Stimulated activated naive B cell treated with anti-CD40 and anti-IgM and Interleukin-4, amounts not matched to agents 10 μg/mL and 1 μg/mL and 100 μg/mL, for 72 hours (primary cell): ENCODE measurements at regions not wholly inside any gene's neighbourhood (a gene's known extent, or its start where the extent isn't known, plus 50 kb on each side); places are given as distances from the start of the nearest gene placed in this dataset.
A peak's percentile ranks its signal among the peaks of the same experiment; 100 is the strongest.
"Not testable (repeated sequence)": the region's sequence is repeated elsewhere in the genome, so short reads cannot be mapped to it uniquely, and the experiment has no call there.

ENCODE experiments used
- ATAC-seq, 2 donors: fragments of 150-1000 bp; cut with Tn5 transposase; replicated peaks; 2 replicates each; pipeline ENCODE4 v1.10.0; 2021; ENCODE audit warnings: moderate library complexity in 1 of 2
- DNase-seq: peaks from one replicate; pipeline ENCODE4 v3.0.0; 2021
- H3K27ac Mint-ChIP-seq: one replicate; pipeline ENCODE4 v1.8.0; 2022; ENCODE audit warnings: mild to moderate bottlenecking, mixed read lengths
- H3K27me3 Mint-ChIP-seq, 2 donors: one replicate each; pipeline ENCODE4 v1.8.0; 2022; ENCODE audit warnings: mixed read lengths in 2 of 2
- H3K36me3 Mint-ChIP-seq, 2 donors: one replicate each; pipeline ENCODE4 v1.8.0; 2022; ENCODE audit warnings: mixed read lengths in 2 of 2, mild to moderate bottlenecking in 1 of 2
- H3K4me1 Mint-ChIP-seq, 2 donors: one replicate each; pipeline ENCODE4 v1.8.0; 2022; ENCODE audit warnings: mixed read lengths in 2 of 2, mild to moderate bottlenecking in 1 of 2
- H3K4me3 Mint-ChIP-seq, 2 donors: one replicate each; pipeline ENCODE4 v1.8.0; 2022; ENCODE audit warnings: mild to moderate bottlenecking in 2 of 2, mixed read lengths in 2 of 2, moderate library complexity in 1 of 2
- H3K9me3 Mint-ChIP-seq, 2 donors: one replicate each; pipeline ENCODE4 v1.8.0; 2022; ENCODE audit warnings: mixed read lengths in 2 of 2, mild to moderate bottlenecking in 1 of 2

- peak in 1 of 2 donors; percentile 38 for ATAC-seq
- no peaks in the 10 kb centered on the region for H3K9me3 Mint-ChIP-seq
- H3K4me1 Mint-ChIP-seq = peaks cover 0 to 10% of the 10 kb centered on the region in 2 donors
- no peak overlapping the region for H3K27ac Mint-ChIP-seq
- no peak overlapping the region for H3K4me3 Mint-ChIP-seq
- H3K27me3 Mint-ChIP-seq = no peaks in the 10 kb centered on the region
- no peak for DNase-seq
- H3K36me3 Mint-ChIP-seq = no peaks in the 10 kb centered on the region
Observed at GRCh38 chr21:24628046-24628445, 979.2 kb downstream of the MRPL39 start.

DNA sequence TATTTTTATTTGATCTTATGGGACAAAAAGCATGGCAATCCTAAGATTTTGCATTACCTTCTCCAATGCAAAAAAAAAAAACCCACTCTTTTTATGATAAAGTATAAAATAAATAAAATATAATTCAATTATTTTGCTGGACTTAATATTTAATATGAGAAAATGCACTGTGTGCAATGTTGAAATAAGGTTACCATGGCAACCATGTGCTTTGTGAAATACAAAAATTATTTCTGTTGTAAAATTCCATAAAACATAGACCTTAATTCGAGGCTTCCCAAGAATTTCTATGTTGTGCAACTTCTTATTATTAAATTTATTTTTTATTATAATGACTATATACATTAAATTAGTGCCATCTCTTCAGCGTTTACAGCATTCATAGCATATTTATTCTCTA lies 989.5 kb downstream of the MRPL39 start:
- H3K27ac Mint-ChIP-seq = no peak overlapping the region
- H3K4me1 Mint-ChIP-seq = no peaks in the 10 kb centered on the region

DNA sequence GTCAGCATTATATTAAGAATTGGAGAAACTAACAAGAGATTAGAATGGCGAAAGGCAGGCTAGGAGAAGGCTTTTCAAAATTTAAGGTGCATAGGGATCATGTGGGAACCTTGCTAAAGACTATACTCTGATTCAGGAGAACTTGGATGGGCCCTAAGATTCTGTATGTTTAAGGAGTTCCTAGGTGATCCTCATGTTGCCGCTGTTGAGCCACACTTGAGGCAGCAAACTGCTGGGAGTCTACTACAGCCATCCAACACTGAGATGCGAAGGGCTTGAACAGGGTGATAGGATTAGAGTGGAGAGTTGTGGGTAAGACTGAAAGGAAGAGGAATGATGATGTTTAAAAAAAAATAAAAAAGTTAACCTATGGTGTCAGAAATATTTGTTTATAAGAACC lies 1013.2 kb downstream of the MRPL39 start:
- DNase-seq (no peak), ATAC-seq (no peak)
- no peak overlapping the region for H3K27ac Mint-ChIP-seq
- H3K9me3 Mint-ChIP-seq = peaks cover 0 to 2% of the 10 kb centered on the region in 2 donors
- no peak overlapping the region for H3K4me3 Mint-ChIP-seq
- no peaks in the 10 kb centered on the region for H3K4me1 Mint-ChIP-seq
- H3K27me3 Mint-ChIP-seq = no peaks in the 10 kb centered on the region
- H3K36me3 Mint-ChIP-seq = no peaks in the 10 kb centered on the region

More for the DNA sequence above, 989.5 kb downstream of the MRPL39 start:
- DNase-seq (no peak), ATAC-seq (no peak)
- peaks cover 7 to 8% of the 10 kb centered on the region in 2 donors for H3K9me3 Mint-ChIP-seq
- H3K4me3 Mint-ChIP-seq = no peak overlapping the region
- no peaks in the 10 kb centered on the region for H3K36me3 Mint-ChIP-seq
- H3K27me3 Mint-ChIP-seq = no peaks in the 10 kb centered on the region

- ATAC-seq (no peak), DNase-seq (no peak)
- H3K27ac Mint-ChIP-seq = no peak overlapping the region
Observed at GRCh38 chr21:24590261-24590660, 1017.0 kb downstream of the MRPL39 start.

DNA sequence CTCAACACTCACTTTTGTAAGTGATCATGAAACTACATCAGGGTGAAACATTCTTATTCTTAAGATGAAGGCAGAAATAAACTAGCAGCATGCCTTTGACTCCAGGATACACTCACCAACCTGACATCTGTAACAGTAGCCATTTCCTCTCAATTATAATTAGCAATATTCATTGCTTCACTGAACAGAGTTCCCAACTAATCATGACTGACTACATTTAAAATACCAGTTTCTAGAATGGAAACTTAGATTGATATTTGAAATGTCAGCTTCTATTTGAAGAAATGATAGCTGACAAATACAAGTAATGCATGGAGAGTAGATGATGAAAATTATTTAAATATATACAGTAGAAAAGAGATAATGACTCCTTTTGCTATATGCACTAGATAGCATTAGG lies 1023.8 kb downstream of the MRPL39 start:
- DNase-seq = no peak
- H3K36me3 Mint-ChIP-seq = no peaks in the 10 kb centered on the region
- no peak overlapping the region for H3K27ac Mint-ChIP-seq
- H3K27me3 Mint-ChIP-seq = no peaks in the 10 kb centered on the region
- no peak overlapping the region for H3K4me3 Mint-ChIP-seq
- H3K9me3 Mint-ChIP-seq = peaks cover 0 to 2% of the 10 kb centered on the region in 2 donors
- no peak for ATAC-seq
- H3K4me1 Mint-ChIP-seq = peaks cover 0 to 2% of the 10 kb centered on the region in 2 donors

More at GRCh38 chr21:24590261-24590660, 1017.0 kb downstream of the MRPL39 start:
- peaks cover 0 to 2% of the 10 kb centered on the region in 2 donors for H3K9me3 Mint-ChIP-seq
- no peak overlapping the region for H3K4me3 Mint-ChIP-seq
- no peaks in the 10 kb centered on the region for H3K4me1 Mint-ChIP-seq
- no peaks in the 10 kb centered on the region for H3K27me3 Mint-ChIP-seq
- H3K36me3 Mint-ChIP-seq = no peaks in the 10 kb centered on the region

- Mint-ChIP-seq H3K4me3 (no peak overlapping the region), H3K36me3 (no peaks in the 10 kb centered on the region), H3K27me3 (peaks cover 0 to 5% of the 10 kb centered on the region in 2 donors), H3K4me1 (no peaks in the 10 kb centered on the region), H3K9me3 (no peaks in the 10 kb centered on the region), H3K27ac (no peak overlapping the region)
- ATAC-seq = no peak
- no peak for DNase-seq
Observed at GRCh38 chr21:24577301-24577700, 1030.0 kb downstream of the MRPL39 start.

- Mint-ChIP-seq H3K36me3 (no peaks in the 10 kb centered on the region), H3K4me3 (no peak overlapping the region), H3K27me3 (no peaks in the 10 kb centered on the region), H3K27ac (no peak overlapping the region), H3K4me1 (no peaks in the 10 kb centered on the region), H3K9me3 (peaks cover 0 to 7% of the 10 kb centered on the region in 2 donors)
- DNase-seq (no peak), ATAC-seq (no peak)
Observed at GRCh38 chr21:24561291-24561690, 1046.0 kb downstream of the MRPL39 start.

GRCh38 chr21:24552491-24552890 lies 1054.8 kb downstream of the MRPL39 start:
- Mint-ChIP-seq H3K27me3 (peaks cover 6 to 7% of the 10 kb centered on the region in 2 donors), H3K27ac (no peak overlapping the region), H3K36me3 (no peaks in the 10 kb centered on the region), H3K4me3 (no peak overlapping the region), H3K9me3 (peaks cover 0 to 6% of the 10 kb centered on the region in 2 donors), H3K4me1 (no peaks in the 10 kb centered on the region)
- DNase-seq = no peak
- no peak for ATAC-seq

DNA sequence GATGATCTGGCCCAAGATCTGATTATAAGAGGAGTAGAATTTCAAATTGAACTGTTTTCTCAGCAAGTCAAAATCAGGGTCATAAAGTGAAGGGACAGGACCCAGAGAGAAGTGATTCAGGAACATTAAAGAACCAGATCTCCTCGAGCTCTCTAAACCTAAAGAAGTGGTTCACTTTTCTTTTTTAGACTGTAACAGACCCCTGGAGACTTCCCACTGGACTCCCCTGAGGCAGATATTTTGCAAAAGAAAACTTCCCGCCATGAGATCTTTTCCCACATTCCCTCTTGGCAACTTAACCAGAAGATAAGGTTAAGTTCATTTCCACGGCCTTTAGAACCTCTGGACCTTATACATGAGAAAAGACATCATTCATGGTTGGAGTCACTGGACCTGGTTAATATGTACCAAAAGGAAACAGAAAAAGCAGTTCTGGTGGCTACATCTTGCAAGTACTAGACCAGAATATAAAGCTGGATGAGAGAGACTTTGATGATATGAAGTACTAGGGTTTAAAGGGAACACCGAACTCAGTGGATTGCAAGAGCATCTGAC lies 1061.4 kb downstream of the MRPL39 start:
- no peaks in the 10 kb centered on the region for H3K36me3 Mint-ChIP-seq
- DNase-seq (no peak), ATAC-seq (no peak)
- H3K9me3 Mint-ChIP-seq = no peaks in the 10 kb centered on the region
- no peaks in the 10 kb centered on the region for H3K27me3 Mint-ChIP-seq
- H3K4me1 Mint-ChIP-seq = no peaks in the 10 kb centered on the region
- H3K4me3 Mint-ChIP-seq = no peak overlapping the region
- H3K27ac Mint-ChIP-seq = no peak overlapping the region

GRCh38 chr21:24514081-24514733 lies 1093.1 kb downstream of the MRPL39 start:
- peak; percentile 25 to 27 for ATAC-seq
- H3K27me3 Mint-ChIP-seq = no peaks in the 10 kb centered on the region
- no peak overlapping the region for H3K4me3 Mint-ChIP-seq
- no peaks in the 10 kb centered on the region for H3K36me3 Mint-ChIP-seq
- no peaks in the 10 kb centered on the region for H3K4me1 Mint-ChIP-seq
- DNase-seq = no peak
- no peaks in the 10 kb centered on the region for H3K9me3 Mint-ChIP-seq
- no peak overlapping the region for H3K27ac Mint-ChIP-seq

- Mint-ChIP-seq H3K9me3 (peaks cover 13 to 14% of the 10 kb centered on the region in 2 donors), H3K4me3 (no peak overlapping the region), H3K27me3 (no peaks in the 10 kb centered on the region), H3K36me3 (peaks cover 9 to 24% of the 10 kb centered on the region in 2 donors), H3K27ac (no peak overlapping the region), H3K4me1 (no peaks in the 10 kb centered on the region)
- ATAC-seq (no peak), DNase-seq (no peak)
Observed at GRCh38 chr21:24509131-24509530, 1098.2 kb downstream of the MRPL39 start.

DNA sequence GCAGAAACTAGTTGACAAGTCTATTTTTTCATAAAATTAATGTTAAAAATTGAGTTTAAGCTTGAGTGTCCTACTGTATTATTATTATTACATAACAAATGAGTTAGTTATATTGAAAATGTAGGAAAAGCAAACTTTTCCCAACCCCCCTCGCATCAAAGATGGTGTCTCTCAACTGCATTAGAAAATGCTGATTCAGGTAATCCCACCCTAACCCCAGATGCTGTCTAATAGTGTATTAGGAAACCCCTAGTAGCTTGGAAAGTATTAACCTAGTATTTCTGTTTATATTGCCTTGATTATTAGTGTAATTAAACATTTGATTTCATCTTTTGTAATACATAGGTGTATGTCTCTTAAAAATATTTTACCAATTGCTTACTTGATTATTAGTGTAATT lies 1120.3 kb downstream of the MRPL39 start:
- H3K4me3 Mint-ChIP-seq = no peak overlapping the region
- DNase-seq (no peak), ATAC-seq (no peak)
- no peaks in the 10 kb centered on the region for H3K27me3 Mint-ChIP-seq
- peaks cover 13 to 15% of the 10 kb centered on the region in 2 donors for H3K36me3 Mint-ChIP-seq
- H3K27ac Mint-ChIP-seq = no peak overlapping the region
- H3K4me1 Mint-ChIP-seq = no peaks in the 10 kb centered on the region
- H3K9me3 Mint-ChIP-seq = peaks cover 0 to 2% of the 10 kb centered on the region in 2 donors

GRCh38 chr21:24483361-24483760 lies 1123.9 kb downstream of the MRPL39 start:
- not testable (repeated sequence) for DNase-seq, H3K4me1 Mint-ChIP-seq, H3K27me3 Mint-ChIP-seq, H3K27ac Mint-ChIP-seq, H3K4me3 Mint-ChIP-seq, H3K9me3 Mint-ChIP-seq, H3K36me3 Mint-ChIP-seq, ATAC-seq

DNA sequence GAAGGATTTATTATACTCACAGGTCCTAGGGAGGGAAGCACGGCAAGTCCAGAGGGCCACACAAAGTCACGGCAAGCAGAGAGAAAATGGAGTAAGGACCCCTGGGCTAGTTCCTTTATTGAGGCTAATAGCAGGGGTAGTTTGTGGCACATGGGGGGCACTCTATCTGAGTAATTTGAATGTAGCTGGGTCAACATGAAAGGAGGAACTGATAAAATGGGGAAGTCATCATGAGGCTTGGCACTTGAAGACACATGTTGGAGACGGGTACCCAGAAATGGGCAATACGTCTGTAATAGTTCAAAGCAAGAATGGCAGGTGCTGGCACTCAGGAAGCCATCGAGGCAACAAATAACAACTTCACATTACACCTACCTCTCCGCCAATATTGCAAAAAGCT lies 1136.4 kb downstream of the MRPL39 start:
- ATAC-seq = peak; percentile 55 to 58
- Mint-ChIP-seq H3K27ac (no peak overlapping the region), H3K4me1 (peaks cover 0 to 3% of the 10 kb centered on the region in 2 donors), H3K4me3 (no peak overlapping the region), H3K9me3 (peaks cover 0 to 2% of the 10 kb centered on the region in 2 donors), H3K36me3 (peaks cover 3 to 5% of the 10 kb centered on the region in 2 donors), H3K27me3 (no peaks in the 10 kb centered on the region)
- no peak for DNase-seq

- no peak for DNase-seq
- Mint-ChIP-seq H3K4me1 (no peaks in the 10 kb centered on the region), H3K27me3 (no peaks in the 10 kb centered on the region), H3K36me3 (no peaks in the 10 kb centered on the region), H3K27ac (no peak overlapping the region), H3K9me3 (no peaks in the 10 kb centered on the region), H3K4me3 (no peak overlapping the region)
- no peak for ATAC-seq
Observed at GRCh38 chr21:24456358-24456757, 1150.9 kb downstream of the MRPL39 start.
